GM19324 (cell line): ENCODE measurements at regions not wholly inside any gene's neighbourhood (a gene's known extent, or its start where the extent isn't known, plus 50 kb on each side); places are given as distances from the start of the nearest gene placed in this dataset.

Experiments used
- ATAC-seq: cut with Tn5 transposase; IDR thresholded peaks from one replicate; pipeline ENCODE4 v1.9.1; 2021; ENCODE audit warnings: mild to moderate bottlenecking, moderate library complexity; ENCODE audit not compliant: unreplicated experiment, low FRiP score

DNA sequence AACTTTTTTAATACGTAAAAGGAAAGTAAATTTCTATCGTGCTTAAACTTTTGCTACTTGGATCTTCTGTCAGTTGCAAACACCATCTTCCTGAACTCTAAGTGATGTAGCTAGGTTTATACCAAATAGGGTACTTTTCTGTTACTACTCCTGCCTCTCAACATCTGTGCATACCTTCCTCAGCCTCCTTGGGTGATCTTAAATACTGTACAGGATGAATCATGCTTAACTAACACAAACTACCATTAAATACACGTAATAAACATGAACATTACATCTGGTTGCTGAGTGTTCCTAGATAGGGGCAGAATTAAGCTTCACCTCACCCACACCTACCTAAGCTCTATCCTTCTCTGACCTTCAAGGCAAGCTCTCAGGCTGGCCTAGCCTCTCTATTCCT, 398.0 kb downstream of the TXNL1 start:
- no peak for ATAC-seq

DNA sequence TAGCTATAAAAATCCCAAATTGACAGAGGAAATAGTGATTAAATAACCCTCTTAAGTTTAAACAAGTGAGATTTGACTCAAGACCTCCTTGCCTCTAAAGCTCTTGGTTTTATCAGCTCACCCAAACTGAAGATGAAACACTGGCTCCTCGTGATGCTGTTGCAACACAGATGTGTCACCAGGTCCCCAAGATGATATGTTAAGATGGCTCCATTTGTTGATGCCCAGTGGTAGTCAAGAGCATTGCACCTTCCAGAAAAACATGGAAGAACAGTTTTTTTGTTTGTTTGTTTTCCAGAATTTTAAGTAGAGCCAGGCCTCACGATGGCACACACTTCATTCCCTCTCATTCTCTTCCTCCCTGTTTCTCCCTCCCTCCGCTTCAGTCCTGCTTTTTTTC, 399.8 kb downstream of the TXNL1 start:
- no peak for ATAC-seq

- ATAC-seq, result peak; percentile 88
Observed at GRCh38 chr18:56235481-56236013, 402.8 kb downstream of the TXNL1 start.

- ATAC-seq, result peak; percentile 52
Observed at GRCh38 chr18:56235071-56235470, 403.3 kb downstream of the TXNL1 start.

DNA sequence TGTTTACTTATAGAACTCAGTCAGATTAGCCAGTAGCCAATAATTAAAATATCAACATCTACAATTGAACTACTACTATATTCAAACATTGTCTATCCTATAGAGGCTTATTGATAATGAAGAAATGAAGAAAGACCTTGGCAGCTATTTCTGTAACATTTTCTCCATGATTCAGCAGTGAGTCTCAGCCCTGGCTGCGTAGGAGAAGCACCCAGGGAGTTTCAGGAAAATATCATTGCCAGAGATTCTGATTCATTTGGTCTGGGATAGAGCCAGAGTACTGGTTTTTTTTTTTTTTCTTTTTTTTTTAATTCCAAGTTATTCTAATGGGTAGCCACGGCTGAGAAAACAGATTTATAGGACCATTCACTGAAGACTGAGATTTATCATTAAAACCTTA, 404.8 kb downstream of the TXNL1 start:
- ATAC-seq, result no peak

DNA sequence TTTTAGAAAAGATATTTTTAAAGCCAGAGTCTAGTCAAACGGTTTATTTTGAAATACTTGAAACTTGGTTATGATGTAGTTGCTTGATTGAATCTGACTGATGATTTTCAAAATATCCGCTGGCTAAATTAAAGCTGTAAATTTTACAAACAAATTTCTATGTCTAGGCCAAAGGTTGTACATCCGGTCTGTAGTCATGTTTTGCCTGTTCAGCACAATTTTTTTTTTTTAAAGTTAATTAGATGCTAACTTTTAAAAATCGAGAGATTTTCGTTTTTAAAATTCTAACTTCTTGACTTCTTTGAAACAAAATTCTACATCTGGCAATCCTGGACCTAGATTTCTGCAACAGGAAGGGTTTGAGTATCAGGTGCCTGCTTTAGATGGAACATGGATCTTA, 412.4 kb downstream of the TXNL1 start:
- no peak for ATAC-seq

DNA sequence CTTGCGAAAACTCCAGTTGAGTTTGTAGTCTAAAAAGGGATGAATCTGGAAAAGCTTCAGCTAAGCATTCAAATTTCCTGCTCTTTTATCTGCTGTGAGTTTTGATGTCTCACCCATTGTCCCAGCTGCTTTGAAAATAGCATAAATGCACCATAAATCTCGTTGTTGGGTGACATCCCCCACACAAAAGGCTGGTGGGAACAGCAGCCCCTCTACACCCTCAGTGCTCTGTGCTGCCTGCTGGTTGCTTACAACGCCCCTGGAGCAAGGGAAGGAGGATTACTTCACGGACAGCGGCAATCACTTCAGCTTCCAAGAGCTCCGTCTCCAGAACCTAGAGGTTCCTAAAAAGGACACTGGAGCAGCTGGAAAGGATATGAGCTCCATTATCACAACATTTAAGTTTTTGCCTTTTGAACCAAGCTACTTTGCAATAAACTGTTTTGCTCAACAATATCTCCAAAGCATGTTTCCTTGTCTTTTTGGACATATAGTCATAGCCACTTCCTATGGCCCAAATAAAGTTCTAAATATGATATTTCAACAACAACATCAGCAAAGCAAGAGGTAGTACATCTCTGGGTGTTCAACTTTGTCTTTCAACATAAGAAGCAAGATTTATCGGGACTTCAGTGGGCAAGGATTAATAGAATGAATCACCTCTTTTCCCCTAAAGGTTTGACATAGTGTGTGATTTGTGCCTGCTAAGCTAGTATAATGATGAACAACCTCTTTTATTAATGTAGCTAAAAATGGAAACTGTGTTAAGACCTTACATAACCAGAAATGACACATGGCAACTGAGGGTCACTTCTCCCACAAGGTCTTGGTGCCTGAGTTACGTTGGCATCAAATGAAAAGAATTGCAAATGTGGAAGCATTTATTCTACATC, 413.5 kb downstream of the TXNL1 start:
- no peak for ATAC-seq

GRCh38 chr18:56221195-56222065, 417.0 kb downstream of the TXNL1 start:
- ATAC-seq, result no peak

DNA sequence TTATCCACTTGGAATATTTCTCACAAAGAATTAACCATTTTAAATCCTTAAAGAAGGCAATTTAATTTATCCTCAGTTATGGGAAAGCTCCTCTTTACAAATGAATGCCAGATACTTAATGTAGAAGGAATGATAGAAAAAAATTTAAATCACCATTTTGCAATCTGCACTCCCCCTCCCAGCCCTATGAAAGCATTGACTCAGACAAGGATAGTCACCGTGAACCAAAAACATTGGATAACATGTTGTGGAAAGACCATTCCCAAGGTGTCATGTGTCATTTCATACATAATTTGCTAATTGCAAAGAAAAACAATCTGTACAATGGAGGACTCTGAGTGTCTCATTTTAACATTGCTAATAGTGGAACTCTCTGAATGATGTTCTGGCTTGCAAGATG, 421.0 kb downstream of the TXNL1 start:
- no peak for ATAC-seq

DNA sequence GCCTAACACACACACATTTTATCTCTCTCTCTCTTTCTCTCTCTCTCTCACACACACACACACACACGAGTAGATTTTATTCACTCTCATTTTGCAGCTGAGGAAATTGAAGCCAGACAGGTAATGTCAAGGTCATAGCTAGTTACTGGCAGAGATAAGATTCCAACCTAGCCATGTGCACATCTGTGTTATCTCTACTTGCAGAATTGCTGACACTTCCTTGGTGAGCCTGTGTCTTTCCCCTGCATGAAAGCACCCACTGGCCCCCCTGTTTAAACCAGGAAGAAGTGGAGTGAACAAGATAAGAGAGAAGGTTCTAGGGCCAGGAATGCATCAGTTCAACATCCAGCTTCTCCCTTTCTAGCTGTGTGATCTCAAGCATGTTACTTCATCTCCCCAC, 423.7 kb downstream of the TXNL1 start:
- ATAC-seq, result no peak

- ATAC-seq, result no peak
Observed at GRCh38 chr18:56210520-56210919, 427.9 kb downstream of the TXNL1 start.

GRCh38 chr18:56207989-56208388, 430.4 kb downstream of the TXNL1 start:
- ATAC-seq, result no peak

DNA sequence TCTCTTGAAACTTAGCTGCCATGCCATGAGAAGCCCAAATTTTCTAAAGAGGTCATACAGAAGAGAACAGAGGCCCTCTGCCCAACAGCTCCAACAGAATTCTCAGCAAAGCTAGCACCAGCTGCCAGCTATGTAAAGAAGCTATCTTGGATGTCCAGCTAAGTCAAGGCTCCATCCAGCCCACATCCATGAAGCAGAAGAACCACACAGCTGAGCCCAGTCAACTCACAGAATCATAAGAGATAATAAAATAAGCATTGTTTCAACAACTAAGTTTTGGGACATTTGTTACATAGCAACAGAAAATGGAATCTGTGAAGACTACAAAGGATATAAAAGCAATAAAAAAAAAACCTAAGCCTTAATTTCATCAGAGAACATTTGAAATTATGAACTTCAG, 434.3 kb downstream of the TXNL1 start:
- ATAC-seq, result no peak

DNA sequence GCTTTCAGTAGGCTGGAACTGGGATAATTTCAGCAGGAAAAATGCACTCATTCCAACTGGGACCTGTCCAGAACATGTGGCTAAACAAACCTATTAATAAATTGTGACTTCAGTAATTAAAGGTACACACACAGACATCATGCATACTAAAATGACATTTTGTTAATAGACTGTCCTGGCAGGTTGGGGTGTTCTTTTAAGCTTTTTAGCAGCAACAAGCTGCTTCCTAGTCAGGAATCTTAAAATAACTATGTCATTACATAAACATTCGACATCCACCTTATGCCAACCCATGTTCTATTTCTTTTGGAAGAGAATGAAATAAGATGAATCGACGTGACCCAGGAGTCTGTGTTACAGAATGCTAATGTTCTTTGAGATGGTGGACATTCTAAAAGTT, 435.7 kb downstream of the TXNL1 start:
- ATAC-seq, result no peak

DNA sequence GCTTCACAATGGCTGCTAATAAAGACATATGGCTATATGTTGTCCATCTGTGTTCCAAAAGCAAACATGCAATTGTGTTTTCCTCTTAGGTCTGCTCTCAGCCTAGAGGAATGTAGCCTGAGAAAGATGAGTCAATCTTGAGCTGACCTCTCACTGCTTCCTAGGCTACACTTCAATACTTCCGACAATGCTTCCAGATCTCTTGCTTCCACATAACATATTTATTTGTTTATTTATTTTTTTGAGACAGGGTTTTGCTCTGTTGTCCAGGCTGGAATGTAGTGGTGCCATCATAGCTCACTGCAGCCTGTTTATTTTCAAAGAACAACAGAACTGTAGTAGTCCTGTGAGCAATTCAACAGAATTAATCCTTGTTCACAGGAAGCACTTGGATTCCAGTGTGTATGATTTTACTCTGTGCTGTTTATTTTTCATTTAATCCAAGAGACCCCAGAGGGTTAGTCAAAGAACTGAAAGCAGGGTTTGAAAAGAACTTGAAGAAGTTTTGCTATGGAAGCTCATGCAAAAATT, 437.9 kb downstream of the TXNL1 start:
- ATAC-seq, result no peak

- ATAC-seq, result no peak
Observed at GRCh38 chr18:56199580-56200330, 438.6 kb downstream of the TXNL1 start.

GRCh38 chr18:56197241-56197859, 441.0 kb downstream of the TXNL1 start:
- ATAC-seq, result no peak

DNA sequence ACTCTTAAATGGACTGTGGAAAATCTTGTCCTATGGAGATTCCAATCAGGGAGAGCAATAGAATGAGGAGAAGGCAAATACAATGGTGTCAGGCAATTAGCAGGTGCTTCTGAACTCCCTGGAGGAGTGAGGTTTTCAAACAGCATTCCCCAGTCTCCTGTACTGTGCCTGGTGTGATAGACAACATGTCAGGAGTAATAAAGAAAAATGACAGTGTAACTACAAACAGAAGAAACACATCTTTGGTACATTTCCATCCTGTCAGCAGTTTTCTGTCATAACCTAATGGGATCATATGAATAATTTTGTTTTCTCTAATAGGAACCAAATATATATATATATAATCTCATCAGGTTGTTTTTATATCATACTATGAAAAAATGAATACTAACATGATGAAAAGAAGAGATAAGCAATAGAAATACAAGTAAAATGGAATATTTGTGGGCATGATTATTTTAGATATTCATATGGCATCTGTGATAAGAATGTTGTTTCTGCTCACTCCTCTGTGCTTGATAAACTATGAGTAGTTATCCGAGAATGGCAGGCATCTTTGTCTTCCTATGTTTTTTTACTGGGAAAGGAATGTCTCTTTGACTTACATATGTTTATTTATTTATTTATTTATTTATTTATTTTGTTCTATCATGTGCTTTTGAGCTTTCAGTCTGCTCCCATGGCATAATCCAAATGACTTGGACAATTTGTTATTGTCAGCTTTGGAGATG, 441.7 kb downstream of the TXNL1 start:
- no peak for ATAC-seq

- no peak for ATAC-seq
Observed at GRCh38 chr18:56191334-56191733, 447.1 kb downstream of the TXNL1 start.
